H1 (cell line): ENCODE measurements at regions not wholly inside any gene's neighbourhood (a gene's known extent, or its start where the extent isn't known, plus 50 kb on each side); places are given as distances from the start of the nearest gene placed in this dataset.

Source experiments
- ASH2L ChIP-seq: fragments of 200-600, 300-600 bp; sonication (generic); IDR thresholded peaks from one replicate; pipeline ENCODE4 v1.7.1; 2017; ENCODE audit warnings: low read length
- POLR2A ChIP-seq, 2 experiments: IDR thresholded peaks; 1 replicate in 1 of 2; 2 replicates in 1 of 2; pipeline ENCODE4 v1.6.1; 2011; ENCODE audit warnings: low read depth in 2 of 2, low read length in 2 of 2, mild to moderate bottlenecking in 2 of 2; ENCODE audit errors: control extremely low read depth in 1 of 2
- TF ChIP-seq, protein P1 (sequence below), 3 experiments: IDR thresholded peaks; 1 replicate in 2 of 3; 2 replicates in 1 of 3; pipeline versions ENCODE4 v1.5.1 to v1.6.1; 2011; ENCODE audit warnings: low read length in 3 of 3, mild to moderate bottlenecking in 3 of 3, inconsistent platforms in 2 of 3, low read depth in 1 of 3, moderate library complexity in 1 of 3; ENCODE audit not compliant: insufficient read depth in 1 of 3; ENCODE audit errors: control extremely low read depth in 1 of 3
- TF ChIP-seq, protein P2 (sequence below): IDR thresholded peaks from 2 replicates; pipeline ENCODE4 v1.6.1; 2011; ENCODE audit warnings: low read depth, mild to moderate bottlenecking, low read length; ENCODE audit not compliant: insufficient read depth

DNA sequence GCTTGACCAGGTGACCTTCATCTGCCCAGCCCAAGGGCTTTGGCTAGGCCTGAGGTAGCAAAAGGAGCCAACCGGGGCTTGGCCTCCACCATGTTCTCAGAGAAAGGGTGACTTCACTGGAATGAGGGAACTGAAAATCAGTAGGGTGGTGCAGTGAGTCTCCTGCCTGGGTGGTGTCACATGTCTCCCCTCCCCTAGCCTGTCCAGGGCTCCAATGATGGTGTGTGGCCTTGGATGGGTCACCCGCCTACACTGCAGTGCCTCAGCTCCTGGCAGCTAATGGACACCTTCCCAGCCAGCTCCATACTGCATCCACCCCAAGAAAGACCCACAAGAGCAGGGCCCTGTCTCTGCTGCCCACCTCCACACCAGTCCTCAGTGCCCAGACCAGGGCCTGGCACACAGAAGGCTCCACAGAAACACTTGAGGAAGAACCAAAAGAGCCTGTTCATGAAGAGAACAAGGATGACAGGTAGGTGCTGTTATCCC, 678.7 kb downstream of the MATN1 start:
- TF ChIP-seq, protein P1, sequence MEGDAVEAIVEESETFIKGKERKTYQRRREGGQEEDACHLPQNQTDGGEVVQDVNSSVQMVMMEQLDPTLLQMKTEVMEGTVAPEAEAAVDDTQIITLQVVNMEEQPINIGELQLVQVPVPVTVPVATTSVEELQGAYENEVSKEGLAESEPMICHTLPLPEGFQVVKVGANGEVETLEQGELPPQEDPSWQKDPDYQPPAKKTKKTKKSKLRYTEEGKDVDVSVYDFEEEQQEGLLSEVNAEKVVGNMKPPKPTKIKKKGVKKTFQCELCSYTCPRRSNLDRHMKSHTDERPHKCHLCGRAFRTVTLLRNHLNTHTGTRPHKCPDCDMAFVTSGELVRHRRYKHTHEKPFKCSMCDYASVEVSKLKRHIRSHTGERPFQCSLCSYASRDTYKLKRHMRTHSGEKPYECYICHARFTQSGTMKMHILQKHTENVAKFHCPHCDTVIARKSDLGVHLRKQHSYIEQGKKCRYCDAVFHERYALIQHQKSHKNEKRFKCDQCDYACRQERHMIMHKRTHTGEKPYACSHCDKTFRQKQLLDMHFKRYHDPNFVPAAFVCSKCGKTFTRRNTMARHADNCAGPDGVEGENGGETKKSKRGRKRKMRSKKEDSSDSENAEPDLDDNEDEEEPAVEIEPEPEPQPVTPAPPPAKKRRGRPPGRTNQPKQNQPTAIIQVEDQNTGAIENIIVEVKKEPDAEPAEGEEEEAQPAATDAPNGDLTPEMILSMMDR (IDR thresholded peaks at IDR 0.05; ENCODE audit: control extremely low read depth in 1 of 3, insufficient read depth in 1 of 3, low read depth in 1 of 3, low read length in 3 of 3) = no peak
- TF ChIP-seq POLR2A (IDR thresholded peaks at IDR 0.05; ENCODE audit: control extremely low read depth in 1 of 2, low read depth in 2 of 2, low read length in 2 of 2) (no peak), ASH2L (no peak)
- TF ChIP-seq, protein P2, sequence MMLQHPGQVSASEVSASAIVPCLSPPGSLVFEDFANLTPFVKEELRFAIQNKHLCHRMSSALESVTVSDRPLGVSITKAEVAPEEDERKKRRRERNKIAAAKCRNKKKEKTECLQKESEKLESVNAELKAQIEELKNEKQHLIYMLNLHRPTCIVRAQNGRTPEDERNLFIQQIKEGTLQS = no peak
